Left ventricle myocardium superior (tissue), 1 donor: ENCODE measurements at regions not wholly inside any gene's neighbourhood (a gene's known extent, or its start where the extent isn't known, plus 50 kb on each side); places are given as distances from the start of the nearest gene placed in this dataset.
"Not testable (repeated sequence)": the region's sequence is repeated elsewhere in the genome, so short reads cannot be mapped to it uniquely, and the experiment has no call there.

Source experiments
- ATAC-seq: fragments of 200-7000 bp; cut with Tn5 transposase; one replicate; pipeline ENCODE4 v1.9.1; 2020; ENCODE audit warnings: mild to moderate bottlenecking, moderate library complexity
- DNase-seq: peaks from one replicate; pipeline ENCODE4 v3.0.0-alpha.2; 2020
- intact Hi-C: fragments of 100-400 bp; cut with micrococcal nuclease; formaldehyde crosslinking; loops from one replicate; pipeline ENCODE4 v1.11.0; 2022
- donor health status: DM: no; HTN: yes; CAD: no; lungs with severe emphysema.

DNA sequence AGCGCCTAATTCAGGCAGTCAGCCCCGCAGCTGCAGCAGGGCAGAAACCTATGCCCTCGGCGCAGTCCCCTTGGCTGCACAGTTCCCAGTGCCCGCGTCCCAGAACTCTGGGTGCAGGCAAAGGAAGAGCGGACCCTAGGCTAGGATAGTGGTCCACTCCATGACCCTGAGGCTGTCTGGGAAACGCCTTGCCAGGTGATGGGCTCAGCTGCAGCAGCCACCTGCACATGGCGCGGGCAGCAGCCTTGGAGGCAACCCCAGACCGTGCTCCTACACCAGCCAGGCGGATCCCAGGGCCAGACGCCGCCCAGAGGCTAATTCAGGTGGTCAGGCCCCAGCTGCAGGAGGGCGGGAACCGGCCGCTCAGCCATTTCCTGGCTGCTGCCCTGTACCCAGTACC, 83.0 kb downstream of the POTEC start:
- ATAC-seq, intact Hi-C loops, DNase-seq: not testable (repeated sequence)

DNA sequence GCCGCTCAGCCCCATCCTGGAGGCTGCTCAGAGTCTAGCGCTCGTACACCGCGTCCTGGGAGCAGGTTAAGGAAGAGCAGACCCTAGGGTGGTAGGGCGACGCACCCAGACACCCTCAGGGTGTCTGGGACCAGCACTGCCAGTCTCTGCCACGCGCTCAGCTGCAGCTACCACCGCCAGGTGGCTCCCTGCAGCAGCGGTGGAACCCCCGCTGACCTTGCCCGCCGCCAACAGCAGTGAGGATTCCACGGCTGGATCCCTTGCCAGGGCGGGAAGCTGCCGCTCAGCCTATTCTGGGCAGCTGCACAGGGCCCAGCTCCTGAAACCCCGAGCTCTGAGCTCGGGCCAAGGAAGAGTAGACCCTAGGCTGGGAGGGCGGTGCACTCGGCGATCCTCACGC, 83.6 kb downstream of the POTEC start:
- intact Hi-C loops, ATAC-seq, DNase-seq: not testable (repeated sequence)

DNA sequence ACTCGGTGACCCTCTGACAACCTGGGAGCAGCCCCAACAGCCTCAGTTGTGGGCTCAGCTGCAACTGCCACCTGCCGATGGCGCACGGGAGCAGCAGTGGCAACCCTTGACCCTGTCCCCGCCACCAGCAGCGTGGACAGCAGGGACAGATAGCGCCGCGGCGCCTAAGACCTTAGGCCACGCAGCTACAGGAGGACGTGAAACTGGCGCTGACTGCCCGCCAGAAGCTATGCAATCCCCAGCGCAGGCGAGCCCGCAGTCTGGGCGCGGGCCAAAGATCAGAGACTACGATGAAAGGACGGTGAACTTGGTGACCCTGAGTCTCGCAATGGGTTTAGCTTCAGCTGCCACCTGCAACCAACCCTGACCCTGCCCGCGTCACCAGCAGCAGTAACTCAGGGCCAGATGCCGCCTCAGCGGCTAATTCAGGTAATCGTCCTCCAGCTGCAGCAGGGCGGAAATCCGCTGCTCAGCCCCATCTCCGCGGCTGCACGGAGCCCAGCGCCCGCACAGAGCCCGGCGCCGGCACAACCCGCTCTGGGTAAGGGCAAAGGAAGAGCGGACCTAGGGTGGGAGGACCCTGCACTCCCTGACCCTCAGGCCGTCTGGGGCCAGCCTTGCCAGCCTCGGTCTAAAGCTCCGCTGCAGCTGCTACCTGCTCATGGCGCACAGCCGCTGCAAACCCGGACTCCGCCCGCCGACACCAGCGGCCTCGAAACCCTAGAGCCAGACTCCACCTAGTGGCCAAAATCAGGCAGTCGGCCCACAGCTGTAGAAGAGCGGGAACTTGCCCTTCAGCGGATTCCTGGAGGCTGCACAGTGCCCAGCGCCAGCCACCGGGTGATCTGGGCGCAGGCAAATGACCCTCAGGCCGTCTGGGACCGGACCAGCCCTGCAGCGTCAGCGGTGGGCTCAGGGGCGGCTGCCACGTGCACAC, 85.1 kb downstream of the POTEC start:
- peak; percentile 78 for DNase-seq
- ATAC-seq, intact Hi-C loops: not testable (repeated sequence)

DNA sequence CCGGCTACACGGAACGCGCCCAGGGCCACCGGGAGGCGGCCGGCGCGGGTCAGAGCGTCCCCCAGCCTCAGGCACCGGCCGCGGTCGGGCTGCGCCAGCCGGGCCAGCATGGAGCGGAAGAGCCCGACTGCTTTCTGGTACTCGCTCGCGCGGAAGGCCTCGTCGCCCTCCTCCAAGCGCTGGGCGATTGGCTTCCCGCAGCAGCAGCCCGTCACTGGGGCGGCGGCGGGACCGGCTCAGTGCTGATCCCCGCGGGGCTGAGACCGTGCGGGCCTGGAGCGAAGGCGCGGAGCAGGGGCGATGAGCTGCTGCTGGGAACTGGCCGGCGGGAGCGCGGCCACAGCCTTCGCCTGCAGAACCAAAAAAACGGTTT, 92.8 kb downstream of the POTEC start:
- intact Hi-C loops, ATAC-seq: not testable (repeated sequence)
- peak; percentile 56 for DNase-seq

DNA sequence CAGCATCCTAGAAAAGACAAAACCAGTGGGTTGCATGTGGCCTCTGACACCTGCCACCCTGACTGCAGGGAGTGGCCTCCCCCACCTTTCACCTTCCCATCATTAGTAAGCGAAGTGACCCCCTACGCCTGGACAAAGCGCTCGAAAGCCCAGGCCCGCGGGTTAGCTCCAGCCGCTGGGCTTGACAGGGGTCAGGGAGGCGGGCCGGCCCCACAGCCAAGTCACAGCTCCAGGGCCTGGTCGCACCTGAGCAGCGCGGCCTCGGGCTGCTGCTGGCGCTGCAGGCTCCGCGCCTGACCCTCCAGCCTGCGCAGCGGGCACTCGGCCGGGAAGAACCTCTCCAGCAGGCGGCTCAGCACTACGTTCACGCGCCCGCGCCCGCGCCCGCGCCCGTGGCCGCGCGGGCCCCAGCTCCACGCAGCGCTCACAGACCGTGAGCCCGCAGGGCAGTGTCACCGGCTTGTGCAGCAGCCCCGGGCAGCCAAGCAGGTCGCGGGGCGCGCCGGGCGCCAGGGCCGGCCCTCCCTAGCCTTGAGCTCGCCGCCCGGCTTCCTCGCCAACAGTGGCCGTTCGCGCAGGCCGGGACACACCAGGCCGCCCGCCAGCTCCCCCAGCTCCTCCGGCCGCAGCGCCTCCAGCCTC, 93.3 kb downstream of the POTEC start:
- intact Hi-C loops, ATAC-seq: not testable (repeated sequence)
- peak; percentile 46 for DNase-seq

DNA sequence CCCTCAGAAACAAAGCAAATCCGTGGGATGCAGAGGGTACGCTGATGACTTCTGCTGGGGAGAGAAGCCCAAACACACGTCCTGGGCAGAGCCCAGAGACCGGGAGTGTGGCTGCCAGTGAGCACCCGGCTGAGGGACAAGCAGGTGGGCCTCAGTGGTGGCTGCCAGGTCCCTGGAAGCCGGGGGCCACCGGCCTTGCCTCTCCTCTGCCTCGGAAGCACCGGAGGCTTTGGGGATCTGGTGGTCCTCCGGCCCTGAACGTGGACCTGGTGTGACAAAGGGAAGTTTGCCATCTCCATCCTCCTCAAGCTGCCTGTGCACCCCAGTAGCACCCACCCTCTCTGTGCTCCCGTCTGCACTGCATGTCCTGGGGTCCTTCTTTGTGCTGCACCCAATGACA, 94.3 kb downstream of the POTEC start:
- ATAC-seq, intact Hi-C loops, DNase-seq: not testable (repeated sequence)

DNA sequence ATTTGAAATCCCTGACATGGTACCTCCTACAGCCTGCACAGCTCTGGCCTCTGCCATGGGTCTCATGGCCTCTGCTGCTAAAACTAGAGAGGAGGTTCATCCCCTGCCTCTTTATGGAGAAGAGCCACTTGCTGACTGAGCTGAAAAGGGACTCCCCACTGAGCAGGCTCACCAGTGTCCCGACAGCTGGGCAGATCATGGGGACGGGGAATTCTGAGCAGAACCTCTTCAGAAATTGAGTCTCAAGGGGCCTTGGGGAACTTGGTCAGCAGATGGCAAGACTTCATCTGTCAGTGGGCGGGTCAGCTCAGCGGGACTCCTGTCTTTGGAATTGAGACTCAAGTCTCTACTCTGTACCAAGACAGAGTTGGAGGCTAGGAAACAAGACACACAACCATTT, 95.7 kb downstream of the POTEC start:
- ATAC-seq, DNase-seq, intact Hi-C loops: not testable (repeated sequence)

DNA sequence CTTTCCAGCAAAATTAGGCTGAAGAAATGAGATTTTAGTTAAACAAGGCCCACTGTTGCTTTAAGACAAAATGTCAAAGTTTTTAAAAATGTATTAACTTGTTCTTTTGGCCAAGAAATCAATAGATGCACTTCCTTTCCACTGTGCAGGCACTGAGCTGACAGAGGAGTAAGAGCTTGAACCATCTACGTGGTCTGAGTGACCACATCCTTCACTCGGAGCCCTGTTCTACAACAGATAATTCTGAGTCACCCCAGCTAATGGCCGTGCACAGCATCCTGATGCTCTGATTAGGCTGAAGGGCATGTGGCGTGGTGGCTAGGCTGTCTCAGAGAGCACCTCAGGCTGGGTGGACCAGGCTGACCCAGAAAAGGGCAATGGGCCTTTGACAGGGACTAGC, 107.9 kb downstream of the POTEC start:
- DNase-seq, ATAC-seq, intact Hi-C loops: not testable (repeated sequence)

DNA sequence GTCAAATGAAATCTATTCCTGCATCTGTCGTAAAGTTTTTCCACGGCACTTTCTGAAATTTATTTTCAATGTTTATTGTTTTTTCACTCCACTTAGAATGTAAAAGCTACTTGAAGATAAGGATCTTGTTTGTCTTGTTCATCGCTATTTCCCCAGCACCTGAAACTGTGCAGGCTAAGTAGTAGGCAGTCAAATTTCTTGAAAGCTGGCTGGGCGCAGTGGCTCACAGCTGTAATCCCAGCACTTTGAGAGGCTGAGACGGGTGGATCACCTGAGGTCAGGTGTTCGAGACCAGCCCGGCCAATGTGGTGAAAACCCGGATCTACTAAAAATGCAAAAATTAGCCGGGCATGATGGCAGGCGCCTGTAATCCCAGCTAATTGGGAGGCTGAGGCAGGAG, 111.0 kb downstream of the POTEC start:
- DNase-seq, intact Hi-C loops, ATAC-seq: not testable (repeated sequence)

DNA sequence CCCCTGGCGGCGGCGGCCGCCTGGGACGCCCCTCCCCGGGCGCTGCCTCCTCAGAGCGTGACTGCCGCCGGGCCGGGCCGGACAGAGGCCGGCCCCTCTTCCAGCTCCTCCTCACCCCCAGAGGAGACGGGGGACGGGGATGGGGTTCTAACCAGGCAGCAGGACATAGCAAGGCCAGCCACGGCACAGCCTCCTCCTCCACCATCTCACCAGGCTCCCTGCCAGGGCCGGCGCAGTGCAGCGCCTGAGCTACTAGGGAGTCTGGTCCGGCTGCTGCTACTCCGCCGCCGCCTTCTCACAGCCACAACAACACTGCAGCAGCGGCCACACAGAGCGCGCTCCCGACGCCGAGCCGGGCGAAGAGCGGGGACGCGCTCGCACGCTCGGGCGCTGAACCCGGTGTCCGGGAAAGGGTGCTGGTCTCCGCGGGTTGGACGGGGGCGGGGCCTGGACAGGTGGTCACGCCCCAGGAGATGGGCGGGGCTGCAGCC, 112.3 kb downstream of the POTEC start:
- peak; percentile 41 for ATAC-seq
- peak; percentile 83 for DNase-seq
- intact Hi-C loops: not testable (repeated sequence)

DNA sequence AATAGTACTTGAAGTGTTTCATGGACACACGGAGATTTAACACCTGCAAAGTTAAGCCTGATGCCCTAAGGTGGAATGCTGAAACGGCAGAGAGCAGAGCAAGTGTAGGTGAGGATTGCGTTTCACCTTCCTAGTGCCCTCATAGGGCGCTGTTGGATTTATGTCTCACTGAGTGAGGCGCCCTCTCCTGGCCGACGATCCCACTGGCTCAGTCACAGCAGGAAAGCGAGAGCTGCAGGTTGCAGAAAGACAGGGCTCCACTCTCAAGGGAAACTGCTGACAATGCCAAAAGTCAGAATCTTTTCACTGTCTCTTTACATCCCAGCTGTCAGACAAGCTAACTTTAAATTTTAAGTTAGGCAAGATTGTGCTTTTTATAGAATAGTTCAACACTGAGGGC, 127.6 kb downstream of the POTEC start:
- ATAC-seq, intact Hi-C loops: not testable (repeated sequence)
- DNase-seq: peak; percentile 29

DNA sequence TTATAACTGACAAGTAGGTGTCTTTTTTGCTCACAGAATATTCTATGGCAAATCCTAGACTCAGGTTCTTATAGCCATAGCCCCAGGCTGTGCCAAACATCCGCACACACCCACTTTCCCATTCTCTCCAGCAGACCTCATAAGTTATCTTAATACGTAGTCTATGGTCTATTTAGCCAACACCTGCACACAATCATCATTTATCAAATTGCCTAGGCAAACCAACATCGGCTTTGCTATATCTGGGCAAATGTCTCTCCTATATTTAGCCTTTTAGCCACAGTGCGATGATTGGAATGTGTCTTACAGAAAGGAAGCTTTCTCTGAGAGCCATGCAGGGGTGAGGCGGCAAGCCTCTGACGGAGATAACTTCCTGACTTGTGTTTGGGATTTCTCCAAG, 128.0 kb downstream of the POTEC start:
- DNase-seq, ATAC-seq, intact Hi-C loops: not testable (repeated sequence)

DNA sequence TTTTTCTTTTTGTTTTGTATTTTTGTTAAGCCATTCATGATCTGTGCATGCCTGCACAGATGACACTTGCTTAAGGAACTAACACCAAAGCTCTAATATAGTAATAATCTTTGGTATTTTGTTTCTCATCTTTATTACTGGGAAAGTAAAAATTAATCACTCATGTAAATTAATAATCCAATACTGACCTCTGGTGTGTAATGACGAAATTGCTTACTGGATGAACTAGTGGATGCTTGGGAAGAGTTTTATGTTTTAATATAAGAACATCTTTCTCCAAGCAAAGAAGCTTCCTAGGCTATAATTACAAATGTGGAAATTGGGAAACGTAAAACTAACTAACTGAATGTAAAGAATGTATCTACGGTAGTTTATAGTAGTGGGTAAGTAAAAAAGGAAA, 147.9 kb downstream of the POTEC start:
- DNase-seq, intact Hi-C loops: not testable (repeated sequence)

DNA sequence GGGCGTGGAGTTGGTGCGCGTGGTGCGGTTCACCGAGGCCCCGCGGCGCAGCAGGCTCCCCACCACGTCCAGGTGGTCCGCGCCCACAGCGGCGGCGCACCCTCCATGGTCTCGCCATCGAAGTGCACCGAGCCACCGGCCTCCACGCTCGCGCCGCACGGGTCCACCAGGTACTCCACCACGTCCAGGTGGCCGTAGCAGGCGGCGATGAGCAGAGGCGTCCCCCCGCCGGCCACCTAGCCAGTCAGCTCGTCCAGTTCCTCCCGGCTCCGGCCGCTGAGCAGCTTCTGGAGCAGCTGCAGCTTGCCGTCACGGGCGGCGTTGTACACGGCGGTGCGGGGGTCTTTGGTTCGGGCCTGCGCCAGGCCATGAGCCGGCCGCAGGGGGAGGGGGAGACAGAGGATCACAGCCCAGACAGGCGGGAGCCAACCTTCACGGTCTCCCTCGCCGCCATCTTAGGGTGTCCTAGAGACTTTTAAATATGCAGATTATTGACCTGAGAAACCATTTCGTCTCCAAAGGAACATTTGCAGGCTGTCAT, 149.8 kb downstream of the POTEC start:
- intact Hi-C loops, ATAC-seq, DNase-seq: not testable (repeated sequence)

More for the DNA sequence above, 147.9 kb downstream of the POTEC start:
- not testable (repeated sequence) for ATAC-seq

DNA sequence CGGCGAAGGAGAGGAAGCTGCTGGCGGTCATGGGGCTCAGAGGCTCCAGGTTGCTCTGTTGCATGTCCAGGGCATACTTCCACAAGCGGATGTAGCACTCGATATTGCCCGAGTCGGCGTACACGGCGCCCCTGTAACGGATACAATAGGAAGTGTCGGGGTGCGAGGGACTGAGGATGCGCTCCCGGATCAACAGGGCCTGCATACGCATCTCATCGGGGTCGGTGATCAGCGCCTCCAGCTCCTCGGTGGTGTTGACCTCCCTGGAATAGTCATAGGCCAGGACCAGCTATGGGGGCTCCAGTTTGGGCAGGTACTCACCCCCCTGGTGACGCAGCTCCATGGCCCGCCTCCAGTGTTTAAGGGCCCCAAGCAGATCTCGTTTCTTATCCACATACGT, 150.8 kb downstream of the POTEC start:
- intact Hi-C loops, ATAC-seq, DNase-seq: not testable (repeated sequence)

DNA sequence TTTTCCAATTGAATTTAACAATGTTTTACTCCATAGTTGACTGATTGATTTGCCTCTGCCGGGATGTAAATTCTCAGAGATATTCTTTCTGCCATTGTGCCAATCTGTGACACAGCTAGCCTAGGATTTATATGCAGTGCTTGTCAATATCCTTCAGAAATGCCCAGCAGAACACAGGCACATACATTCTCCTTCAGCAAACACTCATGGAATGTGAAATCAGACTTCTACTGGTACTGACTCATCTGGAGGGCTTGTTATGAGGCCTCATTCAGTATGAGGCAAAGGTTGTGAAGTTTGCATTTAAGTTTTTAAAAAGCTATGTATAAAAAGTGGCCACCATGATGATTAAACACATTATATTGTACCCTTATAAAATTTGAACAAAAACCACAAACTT, 158.4 kb downstream of the POTEC start:
- intact Hi-C loops, ATAC-seq, DNase-seq: not testable (repeated sequence)

DNA sequence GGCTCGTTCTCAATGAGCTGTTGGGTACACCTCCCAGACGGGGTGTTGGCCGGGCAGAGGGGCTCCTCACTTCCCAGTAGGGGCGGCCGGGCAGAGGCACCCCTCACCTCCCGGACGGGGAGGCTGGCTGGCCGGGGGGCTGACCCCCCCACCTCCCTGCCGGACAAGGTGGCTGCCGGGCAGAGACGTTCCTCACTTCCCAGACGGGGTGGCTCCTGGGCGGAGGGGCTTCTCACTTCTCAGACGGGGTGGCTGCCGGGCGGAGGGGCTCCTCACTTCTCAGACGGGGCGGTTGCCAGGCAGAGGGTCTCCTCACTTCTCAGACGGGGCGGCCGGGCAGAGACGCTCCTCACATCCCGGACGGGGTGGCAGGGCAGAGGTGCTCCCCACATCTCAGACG, 160.7 kb downstream of the POTEC start:
- DNase-seq, ATAC-seq, intact Hi-C loops: not testable (repeated sequence)

DNA sequence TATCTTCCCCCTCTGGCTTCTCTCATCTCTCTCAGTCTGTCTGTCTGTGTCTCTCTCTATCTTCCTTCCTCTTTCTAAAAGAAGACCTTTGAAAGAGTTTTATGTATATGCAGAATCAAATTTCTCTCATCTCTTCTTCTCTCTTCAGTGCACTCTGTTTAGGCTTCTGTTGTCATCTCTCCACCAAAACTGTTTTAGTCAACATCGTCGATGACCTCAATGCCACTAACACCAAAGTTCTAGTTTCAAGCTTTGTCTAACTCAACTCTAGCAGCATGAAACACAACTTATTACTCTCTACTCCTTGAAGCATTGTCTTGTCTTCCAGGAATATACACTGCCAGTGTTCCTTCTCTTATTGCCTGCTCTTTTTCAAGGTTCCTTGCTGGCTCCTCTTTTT, 163.9 kb downstream of the POTEC start:
- ATAC-seq, intact Hi-C loops: not testable (repeated sequence)

DNA sequence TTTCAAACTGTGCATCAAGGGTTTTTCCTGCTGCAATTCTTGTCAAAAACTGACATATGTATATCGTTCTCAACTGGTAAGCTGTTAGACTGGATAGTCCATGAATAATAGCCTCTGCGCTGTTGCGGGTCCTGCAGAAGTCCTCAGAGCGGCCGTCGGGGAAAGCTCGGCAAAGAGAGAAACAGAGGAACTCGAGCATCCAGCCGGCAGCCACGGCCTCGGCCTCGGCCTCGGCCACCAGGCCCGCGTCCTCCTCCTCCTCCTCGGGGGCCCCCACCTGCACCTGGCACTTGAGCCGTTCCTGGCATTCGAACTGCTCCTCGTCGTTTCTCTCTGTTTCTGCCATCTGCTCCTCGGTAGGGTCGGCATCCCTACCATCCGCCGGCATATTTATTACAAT, 165.0 kb downstream of the POTEC start:
- ATAC-seq, intact Hi-C loops, DNase-seq: not testable (repeated sequence)

More for the DNA sequence above, 163.9 kb downstream of the POTEC start:
- DNase-seq: not testable (repeated sequence)
